ENCODE measurements at regions not wholly inside any gene's neighbourhood (a gene's known extent, or its start where the extent isn't known, plus 50 kb on each side); places are given as distances from the start of the nearest gene placed in this dataset.

DNA sequence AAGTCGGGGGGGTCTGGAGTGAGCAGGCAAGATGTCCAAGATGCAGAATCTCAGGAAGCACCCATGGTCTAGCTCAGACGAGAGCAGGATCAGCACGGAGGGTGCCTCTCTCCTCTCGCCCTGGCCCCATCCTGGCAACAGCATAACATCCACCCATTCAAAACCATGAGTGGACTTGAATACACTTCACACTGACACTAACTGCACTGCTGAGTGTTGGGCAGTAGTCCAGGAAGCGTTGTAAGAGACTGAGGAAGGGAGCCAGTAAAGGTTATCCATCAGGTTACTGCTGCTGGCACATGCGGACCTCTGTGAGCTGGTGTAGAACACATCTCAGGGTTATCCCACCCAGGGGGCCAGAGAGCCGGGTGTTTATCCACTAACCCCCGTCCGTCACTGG, 131.0 kb upstream of the TOPAZ1 start:
- H3K36me3 ChIP-seq (ENCODE audit: insufficient read depth, low read depth, low read length), result no peaks in the 10 kb centered on the region
- H3K9ac ChIP-seq (ENCODE audit: low read depth, low read length), result no peak overlapping the region
- H3K27ac ChIP-seq (ENCODE audit: low read length), result no peak overlapping the region
- no peaks in the 10 kb centered on the region for H3K27me3 ChIP-seq (ENCODE audit: insufficient read depth, low read length)
- no peak overlapping the region for H3K4me3 ChIP-seq (ENCODE audit: low read length)
- H3K4me1 ChIP-seq (ENCODE audit: insufficient read depth, low read length), result peaks cover 11% of the 10 kb centered on the region; the same call in 1 of the 2 replicates
- H3K9me3 ChIP-seq (ENCODE audit: insufficient read depth, low read depth, low read length), result no peaks in the 10 kb centered on the region

DNA sequence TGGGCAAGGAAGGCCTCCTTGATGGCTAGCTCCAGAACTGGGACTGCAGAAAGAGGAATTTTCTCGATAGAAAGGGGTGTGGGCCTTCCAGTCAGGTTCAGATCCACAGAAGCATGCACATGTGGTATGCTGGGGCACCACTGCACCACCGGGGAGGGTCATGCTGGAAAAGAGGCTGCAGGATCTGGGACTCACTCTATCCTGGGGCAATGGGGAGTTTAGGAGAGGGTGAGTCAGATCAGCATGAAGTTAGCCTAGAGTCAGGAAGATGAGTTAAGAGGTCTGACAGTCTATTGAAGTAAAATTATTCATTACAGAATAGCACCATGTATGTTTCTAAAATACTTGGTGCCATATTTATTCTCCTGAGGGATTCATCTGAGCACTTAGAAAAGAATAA, 130.2 kb upstream of the TOPAZ1 start:
- Histone ChIP-seq H3K36me3 (ENCODE audit: insufficient read depth, low read depth, low read length) (no peaks in the 10 kb centered on the region), H3K9me3 (ENCODE audit: insufficient read depth, low read depth, low read length) (no peaks in the 10 kb centered on the region), H3K27ac (ENCODE audit: low read length) (no peak overlapping the region), H3K4me1 (ENCODE audit: insufficient read depth, low read length) (peaks cover 5% of the 10 kb centered on the region; the same call in 1 of the 2 replicates), H3K4me3 (ENCODE audit: low read length) (no peak overlapping the region), H3K9ac (ENCODE audit: low read depth, low read length) (no peak overlapping the region), H3K27me3 (ENCODE audit: insufficient read depth, low read length) (no peaks in the 10 kb centered on the region)

DNA sequence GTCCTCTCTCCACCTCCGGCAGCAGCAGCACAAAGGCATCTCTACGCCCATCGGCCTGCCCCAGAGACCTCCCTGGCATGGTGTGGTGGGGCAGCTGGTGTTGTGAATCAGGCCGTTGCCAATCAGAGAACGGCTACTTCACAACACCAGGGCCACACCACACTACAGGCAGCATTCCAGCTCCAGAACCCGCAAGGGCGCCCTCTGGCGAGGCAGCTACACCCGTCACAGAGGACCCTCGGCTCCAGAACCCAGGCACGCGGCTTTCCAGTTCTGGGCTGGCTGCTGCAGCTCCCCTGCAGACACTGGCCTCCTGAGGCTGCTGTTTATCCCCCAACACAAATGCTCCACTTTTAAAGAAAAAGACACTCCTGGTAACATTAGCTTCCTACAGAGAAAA, 127.5 kb upstream of the TOPAZ1 start:
- Histone ChIP-seq H3K4me3 (ENCODE audit: low read length) (no peak overlapping the region), H3K27me3 (ENCODE audit: insufficient read depth, low read length) (no peaks in the 10 kb centered on the region), H3K4me1 (ENCODE audit: insufficient read depth, low read length) (peaks cover 6% of the 10 kb centered on the region; the same call in 1 of the 2 replicates), H3K36me3 (ENCODE audit: insufficient read depth, low read depth, low read length) (no peaks in the 10 kb centered on the region), H3K9ac (ENCODE audit: low read depth, low read length) (no peak overlapping the region), H3K27ac (ENCODE audit: low read length) (no peak overlapping the region), H3K9me3 (ENCODE audit: insufficient read depth, low read depth, low read length) (no peaks in the 10 kb centered on the region)

DNA sequence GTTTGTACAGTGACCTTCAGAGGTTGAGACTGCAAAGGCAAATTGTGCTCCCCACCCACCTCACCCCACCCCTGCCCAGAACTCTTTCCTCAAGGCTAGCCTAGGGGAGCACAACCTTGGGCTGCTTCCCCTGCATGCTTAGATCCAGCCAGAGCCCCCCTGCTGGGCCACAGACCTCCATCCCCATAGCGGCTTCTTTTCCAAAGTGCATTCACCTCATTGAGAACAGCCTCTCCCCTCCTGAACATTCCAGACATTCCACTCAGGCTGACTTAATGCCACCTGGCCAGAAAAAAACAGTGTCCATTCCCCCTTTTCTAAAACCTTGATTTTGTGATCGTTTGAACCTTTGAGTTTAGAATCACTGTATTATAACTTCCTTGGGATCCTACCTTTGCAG, 124.4 kb upstream of the TOPAZ1 start:
- H3K9me3 ChIP-seq (ENCODE audit: insufficient read depth, low read depth, low read length), result no peaks in the 10 kb centered on the region
- H3K4me1 ChIP-seq (ENCODE audit: insufficient read depth, low read length), result peaks cover 13% of the 10 kb centered on the region
- no peak overlapping the region for H3K4me3 ChIP-seq (ENCODE audit: low read length)
- no peak overlapping the region for H3K9ac ChIP-seq (ENCODE audit: low read depth, low read length)
- H3K27me3 ChIP-seq (ENCODE audit: insufficient read depth, low read length), result no peaks in the 10 kb centered on the region
- H3K36me3 ChIP-seq (ENCODE audit: insufficient read depth, low read depth, low read length), result no peaks in the 10 kb centered on the region
- H3K27ac ChIP-seq (ENCODE audit: low read length), result no peak overlapping the region

DNA sequence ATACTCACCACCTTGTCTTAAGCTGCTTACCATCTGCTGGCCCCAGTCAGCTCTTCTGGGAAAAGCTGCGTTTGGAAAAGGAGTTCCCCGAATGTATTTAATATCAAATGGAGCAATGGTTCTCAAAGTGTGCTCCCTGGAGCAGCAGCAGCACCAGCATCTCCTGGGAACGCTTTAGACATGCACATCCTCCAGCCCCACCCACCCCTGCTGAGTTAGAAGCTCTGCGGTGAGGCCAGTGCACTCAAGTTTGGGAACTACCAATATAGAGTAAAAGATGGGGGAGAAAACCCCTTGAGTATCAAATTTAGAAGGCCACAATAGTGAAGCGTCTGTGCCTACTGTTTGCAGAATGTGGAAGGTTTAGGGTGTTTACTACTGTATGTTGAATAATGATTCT, 124.0 kb upstream of the TOPAZ1 start:
- Histone ChIP-seq H3K36me3 (ENCODE audit: insufficient read depth, low read depth, low read length) (no peaks in the 10 kb centered on the region), H3K27ac (ENCODE audit: low read length) (no peak overlapping the region), H3K9me3 (ENCODE audit: insufficient read depth, low read depth, low read length) (no peaks in the 10 kb centered on the region), H3K27me3 (ENCODE audit: insufficient read depth, low read length) (no peaks in the 10 kb centered on the region), H3K4me1 (ENCODE audit: insufficient read depth, low read length) (peaks cover 13% of the 10 kb centered on the region), H3K4me3 (ENCODE audit: low read length) (no peak overlapping the region), H3K9ac (ENCODE audit: low read depth, low read length) (no peak overlapping the region)

DNA sequence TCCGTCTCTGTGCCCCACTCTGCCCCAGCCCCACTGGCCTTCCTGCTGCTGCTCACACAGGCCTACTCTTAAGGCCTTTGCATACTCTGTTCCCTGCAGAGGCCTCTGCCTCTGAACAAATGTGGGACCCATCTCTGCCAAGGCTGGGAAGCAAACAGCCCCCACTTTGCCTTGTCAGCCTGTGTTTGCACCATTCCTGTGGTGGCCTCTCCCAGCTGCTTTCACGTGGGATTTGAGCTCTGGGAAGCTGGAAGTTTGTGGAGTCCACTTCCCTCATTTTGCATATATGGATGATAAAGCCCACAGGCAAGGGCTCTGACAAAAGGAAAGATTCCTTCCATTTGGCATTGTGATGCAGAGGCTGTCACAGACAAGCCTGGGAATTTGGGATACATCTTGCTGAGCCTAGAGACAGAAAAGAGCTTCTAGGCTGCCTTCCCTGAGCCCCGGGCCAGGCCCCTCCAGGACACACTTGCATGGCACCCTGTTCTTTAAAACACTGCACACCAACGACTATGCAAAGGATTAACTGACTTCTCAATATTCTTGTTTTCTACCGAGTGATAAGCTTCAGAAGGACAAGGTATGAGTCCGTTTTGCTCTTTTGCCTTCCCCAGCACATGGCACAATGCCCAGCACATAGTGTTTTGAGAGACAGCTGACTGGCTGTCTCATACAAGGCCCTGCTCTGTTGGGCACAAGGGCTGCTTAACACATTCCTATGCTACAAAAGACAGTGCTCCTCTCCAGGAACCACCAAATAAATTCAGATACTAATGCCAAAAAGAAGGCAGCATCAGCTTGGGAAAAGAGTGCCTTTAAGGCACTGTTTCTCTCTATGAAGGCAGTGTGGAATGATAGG, 120.7 kb upstream of the TOPAZ1 start:
- Histone ChIP-seq H3K27me3 (ENCODE audit: insufficient read depth, low read length) (peaks cover under 1% of the 10 kb centered on the region; the same call in 1 of the 2 replicates), H3K9me3 (ENCODE audit: insufficient read depth, low read depth, low read length) (no peaks in the 10 kb centered on the region), H3K9ac (ENCODE audit: low read depth, low read length) (no peak overlapping the region), H3K27ac (ENCODE audit: low read length) (no peak overlapping the region), H3K4me3 (ENCODE audit: low read length) (no peak overlapping the region), H3K36me3 (ENCODE audit: insufficient read depth, low read depth, low read length) (no peaks in the 10 kb centered on the region), H3K4me1 (ENCODE audit: insufficient read depth, low read length) (peaks cover 13% of the 10 kb centered on the region)

DNA sequence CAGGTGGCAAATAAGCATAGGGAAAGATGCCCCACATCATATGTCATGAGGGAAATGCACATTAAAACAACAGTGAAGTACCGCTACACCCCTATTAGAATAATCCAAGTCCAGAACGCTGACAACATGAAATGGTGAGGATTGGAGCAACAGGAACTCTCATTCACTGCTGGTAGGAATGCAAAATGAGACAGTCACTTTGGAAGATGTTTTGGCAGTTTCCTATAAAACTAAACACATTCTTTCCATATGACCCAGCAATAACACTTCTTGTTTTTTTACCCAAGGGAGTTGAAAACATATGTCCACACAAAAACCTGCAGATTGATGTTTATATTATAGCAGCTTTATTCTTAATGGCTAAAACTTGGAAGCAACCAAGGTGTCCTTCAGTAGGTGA, 116.4 kb upstream of the TOPAZ1 start:
- no peak overlapping the region for H3K27ac ChIP-seq (ENCODE audit: low read length)
- no peak overlapping the region for H3K4me3 ChIP-seq (ENCODE audit: low read length)
- no peaks in the 10 kb centered on the region for H3K9me3 ChIP-seq (ENCODE audit: insufficient read depth, low read depth, low read length)
- peaks cover 12% of the 10 kb centered on the region for H3K4me1 ChIP-seq (ENCODE audit: insufficient read depth, low read length)
- no peaks in the 10 kb centered on the region for H3K36me3 ChIP-seq (ENCODE audit: insufficient read depth, low read depth, low read length)
- H3K9ac ChIP-seq (ENCODE audit: low read depth, low read length), result no peak overlapping the region
- H3K27me3 ChIP-seq (ENCODE audit: insufficient read depth, low read length), result peaks cover 4% of the 10 kb centered on the region; the same call in 1 of the 2 replicates

DNA sequence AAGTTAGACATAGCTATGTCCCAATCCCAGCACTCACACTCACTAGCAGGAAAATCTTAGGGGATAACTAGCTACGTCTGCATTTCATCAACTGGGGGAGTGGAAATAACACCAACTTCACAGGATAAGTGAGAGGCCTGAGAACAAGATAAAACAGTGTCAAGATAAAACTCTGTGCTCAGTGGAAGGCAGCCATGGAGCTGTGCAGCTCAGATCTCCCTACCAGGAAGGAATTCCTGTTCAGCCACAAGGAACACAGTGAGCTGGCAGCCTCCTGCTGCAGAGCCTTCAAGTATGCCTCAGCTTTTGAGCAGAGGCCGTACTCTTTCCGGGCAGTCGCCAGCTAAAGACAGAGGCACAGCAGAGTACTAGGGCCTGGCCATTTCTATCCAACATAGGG, 115.8 kb upstream of the TOPAZ1 start:
- no peak overlapping the region for H3K4me3 ChIP-seq (ENCODE audit: low read length)
- H3K27ac ChIP-seq (ENCODE audit: low read length), result no peak overlapping the region
- H3K36me3 ChIP-seq (ENCODE audit: insufficient read depth, low read depth, low read length), result no peaks in the 10 kb centered on the region
- peaks cover 4% of the 10 kb centered on the region; the same call in 1 of the 2 replicates for H3K27me3 ChIP-seq (ENCODE audit: insufficient read depth, low read length)
- H3K4me1 ChIP-seq (ENCODE audit: insufficient read depth, low read length), result peaks cover 10% of the 10 kb centered on the region
- H3K9ac ChIP-seq (ENCODE audit: low read depth, low read length), result no peak overlapping the region
- no peaks in the 10 kb centered on the region for H3K9me3 ChIP-seq (ENCODE audit: insufficient read depth, low read depth, low read length)

DNA sequence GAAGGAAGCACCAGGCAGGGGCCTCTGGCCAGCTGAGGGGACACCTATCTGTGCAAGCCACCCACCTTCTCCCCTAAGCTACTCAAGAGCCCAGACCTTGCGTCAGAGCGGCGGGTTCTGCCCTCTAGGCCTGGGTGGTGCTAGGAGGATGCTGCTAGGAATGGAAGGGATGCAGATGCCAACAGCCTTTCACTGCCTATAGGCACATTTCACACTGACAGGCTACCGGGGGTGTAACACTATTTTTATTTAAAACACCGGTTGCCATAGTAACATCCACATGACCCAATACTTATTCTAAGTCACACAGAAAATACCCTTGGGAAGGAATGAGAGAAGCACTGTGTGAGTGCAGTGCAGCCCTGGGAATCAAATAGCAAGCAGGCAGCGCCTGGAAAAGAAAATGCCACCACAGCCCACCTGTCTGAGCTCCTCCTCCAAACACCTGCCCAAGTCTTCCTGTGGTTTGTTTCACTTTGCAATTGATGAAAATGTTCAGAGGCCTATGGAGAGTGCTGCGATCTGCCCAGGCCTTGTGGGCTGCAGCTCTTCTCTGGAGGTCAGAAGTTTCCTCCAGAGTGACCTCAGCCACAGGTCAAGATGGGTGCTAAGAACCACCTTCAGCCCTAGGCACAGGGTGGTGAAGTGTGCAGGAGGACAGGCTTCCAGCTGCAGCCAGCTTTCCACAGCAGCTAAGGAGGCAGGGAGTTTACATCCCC, 113.5 kb upstream of the TOPAZ1 start:
- Histone ChIP-seq H3K27me3 (ENCODE audit: insufficient read depth, low read length) (peaks cover 4% of the 10 kb centered on the region; the same call in 1 of the 2 replicates), H3K4me1 (ENCODE audit: insufficient read depth, low read length) (peaks cover 5% of the 10 kb centered on the region), H3K36me3 (ENCODE audit: insufficient read depth, low read depth, low read length) (no peaks in the 10 kb centered on the region), H3K27ac (ENCODE audit: low read length) (no peak overlapping the region), H3K9me3 (ENCODE audit: insufficient read depth, low read depth, low read length) (no peaks in the 10 kb centered on the region), H3K9ac (ENCODE audit: low read depth, low read length) (peak overlapping the region; percentile 7; the same call in 1 of the 2 replicates), H3K4me3 (ENCODE audit: low read length) (no peak overlapping the region)

DNA sequence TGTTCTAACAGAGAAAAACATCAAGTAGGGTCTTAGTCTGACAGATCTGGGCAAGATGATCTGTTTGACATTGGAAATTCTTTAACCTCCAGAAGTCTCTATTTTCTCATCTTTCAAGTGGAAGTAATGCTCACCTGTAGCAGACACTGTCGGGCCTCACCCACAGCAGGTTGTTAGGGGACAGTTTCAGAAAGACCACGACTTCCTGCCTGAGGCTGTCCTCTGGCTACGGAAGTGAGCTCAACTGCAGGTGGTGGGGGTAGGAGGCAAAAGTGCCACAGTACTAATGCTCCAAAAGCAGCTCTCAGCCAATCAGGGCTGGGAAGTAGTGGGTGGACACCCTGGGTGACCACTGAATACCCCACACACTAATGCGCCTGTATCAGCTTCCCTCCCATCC, 111.4 kb upstream of the TOPAZ1 start:
- no peaks in the 10 kb centered on the region for H3K9me3 ChIP-seq (ENCODE audit: insufficient read depth, low read depth, low read length)
- no peak overlapping the region for H3K9ac ChIP-seq (ENCODE audit: low read depth, low read length)
- H3K4me3 ChIP-seq (ENCODE audit: low read length), result no peak overlapping the region
- no peak overlapping the region for H3K27ac ChIP-seq (ENCODE audit: low read length)
- peaks cover 5% of the 10 kb centered on the region for H3K4me1 ChIP-seq (ENCODE audit: insufficient read depth, low read length)
- H3K36me3 ChIP-seq (ENCODE audit: insufficient read depth, low read depth, low read length), result no peaks in the 10 kb centered on the region
- H3K27me3 ChIP-seq (ENCODE audit: insufficient read depth, low read length), result peaks cover 4% of the 10 kb centered on the region; the same call in 1 of the 2 replicates

DNA sequence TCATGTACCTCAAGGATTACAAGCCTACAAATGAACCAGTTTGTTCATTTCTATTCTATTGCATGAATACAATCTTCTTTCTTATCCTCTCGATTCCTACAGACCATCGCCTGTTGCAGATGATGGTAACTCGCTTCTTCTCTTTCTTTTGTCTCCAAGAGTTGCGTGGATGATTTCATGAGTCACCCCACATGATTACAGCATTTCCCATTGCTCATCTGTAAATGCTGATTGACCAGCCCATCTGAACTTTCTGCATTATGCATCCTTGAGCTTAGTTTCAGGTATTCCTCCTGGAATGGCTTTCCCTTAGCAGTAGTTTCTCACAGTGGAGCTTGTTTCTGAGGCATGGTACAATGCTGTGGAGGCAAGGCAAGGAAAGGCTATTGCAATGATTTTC, 109.6 kb upstream of the TOPAZ1 start:
- H3K27ac ChIP-seq (ENCODE audit: low read length), result no peak overlapping the region
- H3K36me3 ChIP-seq (ENCODE audit: insufficient read depth, low read depth, low read length), result no peaks in the 10 kb centered on the region
- no peak overlapping the region for H3K4me3 ChIP-seq (ENCODE audit: low read length)
- no peak overlapping the region for H3K9ac ChIP-seq (ENCODE audit: low read depth, low read length)
- no peaks in the 10 kb centered on the region; the same call in 1 of the 2 replicates for H3K27me3 ChIP-seq (ENCODE audit: insufficient read depth, low read length)
- peaks cover 5% of the 10 kb centered on the region for H3K4me1 ChIP-seq (ENCODE audit: insufficient read depth, low read length)
- H3K9me3 ChIP-seq (ENCODE audit: insufficient read depth, low read depth, low read length), result no peaks in the 10 kb centered on the region

DNA sequence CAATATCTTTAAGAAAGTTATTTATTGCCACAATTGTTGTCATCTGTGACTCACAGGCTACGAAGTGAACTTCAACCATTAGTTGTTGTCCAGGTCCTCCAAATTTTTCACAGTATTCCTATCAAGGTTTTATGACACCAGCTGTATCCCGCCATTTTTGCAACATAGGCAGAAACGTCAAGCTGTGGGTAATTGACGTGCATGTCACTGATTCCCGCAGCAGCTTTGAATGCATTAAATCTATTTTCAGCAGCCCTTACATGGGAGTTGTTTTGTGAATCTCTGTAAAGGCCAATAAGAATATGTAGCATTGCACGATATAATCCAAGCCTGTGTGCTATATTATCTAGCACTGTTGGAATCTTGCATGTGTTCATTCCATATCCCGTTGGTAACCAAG, 109.1 kb upstream of the TOPAZ1 start:
- H3K36me3 ChIP-seq (ENCODE audit: insufficient read depth, low read depth, low read length), result no peaks in the 10 kb centered on the region
- H3K4me3 ChIP-seq (ENCODE audit: low read length), result no peak overlapping the region
- H3K4me1 ChIP-seq (ENCODE audit: insufficient read depth, low read length), result peaks cover 5% of the 10 kb centered on the region
- H3K9ac ChIP-seq (ENCODE audit: low read depth, low read length), result no peak overlapping the region
- H3K27ac ChIP-seq (ENCODE audit: low read length), result no peak overlapping the region
- no peaks in the 10 kb centered on the region for H3K9me3 ChIP-seq (ENCODE audit: insufficient read depth, low read depth, low read length)
- H3K27me3 ChIP-seq (ENCODE audit: insufficient read depth, low read length), result no peaks in the 10 kb centered on the region; the same call in 1 of the 2 replicates

All from iPS-20b (cell line).